NCI-H82 (cell line): ENCODE measurements at regions not wholly inside any gene's neighbourhood (a gene's known extent, or its start where the extent isn't known, plus 50 kb on each side); places are given as distances from the start of the nearest gene placed in this dataset.
"Not testable (repeated sequence)": the region's sequence is repeated elsewhere in the genome, so short reads cannot be mapped to it uniquely, and the experiment has no call there.

Experiments used
- DNase-seq: peaks from one replicate; lab custom pipeline; 2025; lab: John Stamatoyannopoulos, UW

- DNase-seq = no peak
Measured at GRCh38 chr2:220697011-220697410, 875.1 kb downstream of the EPHA4 start.

DNA sequence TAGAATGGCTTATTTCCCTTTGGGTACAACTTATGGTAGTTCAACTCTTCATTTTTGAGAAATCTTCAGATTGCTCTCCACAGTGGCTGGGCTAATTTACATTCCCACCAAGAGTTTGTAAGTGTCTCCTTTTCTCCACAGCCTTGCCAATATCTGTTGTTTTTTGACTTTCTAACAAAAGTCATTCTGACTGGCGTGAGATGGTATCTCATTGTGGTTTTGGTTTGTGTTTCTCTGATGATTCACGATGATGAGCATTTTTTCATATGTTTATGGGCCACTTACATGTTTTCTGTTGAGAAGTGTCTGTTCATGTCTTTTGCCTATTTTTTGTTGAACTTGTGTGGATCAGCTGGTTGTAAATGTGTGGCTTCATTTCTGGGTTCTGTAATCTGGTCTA is 871.0 kb downstream of the EPHA4 start:
- no peak for DNase-seq

- no peak for DNase-seq
Measured at GRCh38 chr2:220703279-220703678, 868.8 kb downstream of the EPHA4 start.

GRCh38 chr2:220704081-220704480 is 868.0 kb downstream of the EPHA4 start:
- no peak for DNase-seq

- DNase-seq = no peak
Measured at GRCh38 chr2:220704810-220705209, 867.3 kb downstream of the EPHA4 start.

- DNase-seq = no peak
Measured at GRCh38 chr2:220705678-220706077, 866.4 kb downstream of the EPHA4 start.

GRCh38 chr2:220707261-220707660 is 864.8 kb downstream of the EPHA4 start:
- DNase-seq = no peak

DNA sequence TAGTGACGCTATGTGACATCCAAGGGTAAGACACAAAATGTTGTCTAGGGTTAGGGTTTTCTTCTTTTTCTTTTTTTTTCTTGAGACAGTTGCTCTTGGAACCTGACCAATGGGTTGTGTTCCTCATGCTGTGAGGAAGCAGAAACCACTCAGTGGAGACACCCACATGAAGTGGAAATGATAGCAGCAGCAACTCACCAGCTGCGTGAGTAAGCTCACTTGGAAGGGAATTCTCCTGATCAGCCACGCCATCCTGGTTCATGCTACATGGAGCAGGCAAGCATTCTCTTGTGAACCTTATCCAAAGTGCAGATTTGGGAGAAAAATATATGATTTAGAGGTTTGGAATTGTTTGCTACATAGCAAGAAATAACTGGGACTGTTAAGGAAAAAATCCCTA is 863.7 kb downstream of the EPHA4 start:
- DNase-seq = no peak

- DNase-seq = no peak
Measured at GRCh38 chr2:220717283-220717682, 854.8 kb downstream of the EPHA4 start.

- DNase-seq = peak; percentile 46
Measured at GRCh38 chr2:220736778-220737177, 835.3 kb downstream of the EPHA4 start.

DNA sequence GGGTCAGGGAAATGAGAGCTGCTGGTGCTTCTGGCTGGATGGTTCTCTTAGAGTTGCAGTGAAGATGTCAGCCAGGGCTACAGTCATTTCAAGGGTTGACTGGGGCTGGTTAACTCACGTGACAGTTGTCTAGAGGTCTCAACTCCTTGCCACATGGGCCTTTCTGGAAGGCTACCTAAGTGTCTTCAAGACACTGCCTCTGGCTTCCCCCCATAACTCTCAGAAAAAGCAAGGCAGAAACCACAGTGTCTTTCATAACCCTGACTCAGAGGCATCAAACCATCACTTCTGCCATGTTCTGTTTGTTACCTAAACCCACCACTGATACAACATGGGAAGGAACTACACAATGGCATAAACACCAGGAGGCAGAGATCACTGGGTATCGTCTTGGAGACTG is 828.9 kb downstream of the EPHA4 start:
- no peak for DNase-seq

GRCh38 chr2:220744861-220745260 is 827.2 kb downstream of the EPHA4 start:
- no peak for DNase-seq

DNA sequence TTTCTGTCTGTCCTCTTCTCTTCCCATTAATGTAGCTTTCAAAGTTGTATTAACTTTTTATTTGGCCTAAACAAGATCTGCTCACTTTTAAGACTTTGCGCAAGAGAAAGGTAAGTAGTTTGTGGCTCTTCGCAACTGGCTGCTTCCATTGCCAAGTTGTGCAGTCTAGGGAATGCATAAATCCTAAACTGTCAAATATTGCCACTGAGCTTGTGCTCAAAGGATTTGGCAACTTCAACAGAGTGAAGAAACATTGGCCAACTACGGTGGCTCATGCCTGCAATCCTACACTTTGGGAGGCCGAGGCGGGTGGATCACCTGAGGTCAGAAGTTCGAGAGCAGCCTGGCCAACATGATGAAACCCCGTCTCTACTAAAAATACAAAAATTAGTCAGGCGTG is 826.4 kb downstream of the EPHA4 start:
- no peak for DNase-seq

- DNase-seq = no peak
Measured at GRCh38 chr2:220747736-220748135, 824.4 kb downstream of the EPHA4 start.

DNA sequence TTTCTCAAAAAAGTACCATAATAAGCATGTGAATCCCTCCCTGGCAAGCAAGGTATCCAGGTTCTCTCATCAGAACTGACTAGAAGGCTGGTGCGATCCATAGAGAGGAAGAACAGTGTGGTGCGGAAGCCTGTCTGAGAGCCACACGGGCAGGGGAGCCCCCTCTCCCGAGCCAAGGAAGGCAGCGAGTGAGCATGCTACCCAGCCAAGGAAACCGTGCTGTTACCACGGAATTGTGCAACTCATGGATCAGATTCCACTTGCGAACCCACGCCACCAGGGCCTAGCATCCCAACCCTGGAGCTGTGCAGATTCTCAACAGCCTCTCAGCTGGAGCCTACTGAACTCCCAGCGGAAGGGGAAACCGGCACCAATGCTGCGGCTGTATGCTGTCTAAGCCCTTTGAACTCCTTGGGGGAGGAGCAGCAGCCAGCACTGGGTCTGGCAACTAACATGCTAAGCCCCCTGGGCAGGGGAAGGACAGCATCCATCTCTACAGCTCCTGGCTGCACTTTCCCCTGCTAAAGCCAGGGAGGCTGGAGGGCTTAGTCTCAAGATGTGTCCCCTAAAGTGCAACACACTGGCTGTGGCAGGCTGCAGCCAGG is 823.1 kb downstream of the EPHA4 start:
- no peak for DNase-seq

DNA sequence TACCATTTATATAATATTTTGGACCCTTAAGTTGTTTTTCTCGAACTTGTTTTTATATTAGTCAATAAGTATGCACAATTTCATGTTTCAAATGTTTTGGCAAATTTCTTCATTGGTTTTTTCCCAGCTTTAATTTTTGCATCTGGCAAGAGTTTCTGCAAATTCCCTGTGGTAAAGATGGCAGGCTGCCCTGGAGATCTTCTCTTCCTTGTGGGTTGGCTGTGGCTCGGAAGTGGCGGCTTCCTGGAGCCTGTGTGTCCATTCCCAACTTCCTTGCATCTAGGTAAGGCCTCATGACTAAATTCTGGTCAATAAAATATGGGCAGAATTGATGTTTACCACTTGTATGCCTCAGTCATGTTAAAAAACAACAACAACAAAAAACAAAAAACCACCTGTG is 818.6 kb downstream of the EPHA4 start:
- no peak for DNase-seq

DNA sequence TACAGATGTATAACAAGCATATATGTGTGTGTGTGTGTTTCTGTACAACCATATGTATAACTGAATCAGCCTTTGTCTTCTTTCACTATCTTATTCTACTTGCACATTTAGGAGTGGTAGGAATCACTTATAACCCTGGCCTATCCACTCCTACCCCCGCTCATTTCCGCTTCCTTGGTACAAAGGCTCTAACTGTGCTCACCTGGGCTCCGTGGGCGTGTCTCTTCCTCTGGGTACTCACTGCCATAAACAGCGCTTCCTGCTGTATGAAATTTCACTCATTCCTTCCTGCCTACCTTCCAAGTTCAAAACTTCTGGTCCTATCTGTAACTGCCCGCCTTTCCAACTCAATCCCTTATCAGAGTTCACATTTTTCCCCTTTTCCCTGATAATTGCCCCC is 815.5 kb downstream of the EPHA4 start:
- DNase-seq = no peak

- DNase-seq = not testable (repeated sequence)
Measured at GRCh38 chr2:220758376-220758775, 813.7 kb downstream of the EPHA4 start.

GRCh38 chr2:220764171-220764570 is 807.9 kb downstream of the EPHA4 start:
- no peak for DNase-seq

DNA sequence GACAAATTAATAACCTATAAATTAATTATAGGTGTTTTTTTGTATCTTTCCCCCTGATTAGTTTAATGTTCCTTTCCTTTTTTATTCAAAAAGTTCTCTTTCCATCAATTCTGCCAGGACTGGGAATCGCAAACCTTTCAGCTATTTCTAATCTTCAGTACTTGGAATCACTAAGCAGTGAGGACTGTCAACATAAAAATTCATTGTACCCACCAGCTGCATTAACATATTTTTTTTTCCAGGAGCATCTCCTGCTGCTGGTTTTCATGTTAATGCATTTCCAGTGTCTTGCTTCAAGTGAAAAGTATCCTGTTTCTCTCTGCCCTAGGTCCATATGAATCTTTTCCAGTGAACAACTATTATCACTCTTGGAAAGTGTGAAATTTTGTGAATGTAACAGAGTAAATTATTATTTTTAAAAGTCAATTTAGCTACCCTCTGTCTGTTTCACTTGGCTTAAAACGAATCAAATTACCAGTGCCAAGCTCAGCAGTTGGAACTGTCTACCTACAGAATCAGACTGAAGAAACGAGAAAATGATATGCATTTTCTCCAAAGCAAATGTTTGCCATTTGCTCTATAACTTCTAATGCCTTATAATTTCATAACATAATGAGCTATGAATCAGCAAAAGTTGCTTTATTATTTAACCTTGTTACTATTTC is 804.4 kb downstream of the EPHA4 start:
- DNase-seq = no peak

- DNase-seq = peak; percentile 4
Measured at GRCh38 chr2:220775856-220776488, 796.1 kb downstream of the EPHA4 start.

GRCh38 chr2:220779076-220779475 is 793.0 kb downstream of the EPHA4 start:
- DNase-seq = not testable (repeated sequence)

GRCh38 chr2:220779511-220779910 is 792.6 kb downstream of the EPHA4 start:
- DNase-seq = no peak

DNA sequence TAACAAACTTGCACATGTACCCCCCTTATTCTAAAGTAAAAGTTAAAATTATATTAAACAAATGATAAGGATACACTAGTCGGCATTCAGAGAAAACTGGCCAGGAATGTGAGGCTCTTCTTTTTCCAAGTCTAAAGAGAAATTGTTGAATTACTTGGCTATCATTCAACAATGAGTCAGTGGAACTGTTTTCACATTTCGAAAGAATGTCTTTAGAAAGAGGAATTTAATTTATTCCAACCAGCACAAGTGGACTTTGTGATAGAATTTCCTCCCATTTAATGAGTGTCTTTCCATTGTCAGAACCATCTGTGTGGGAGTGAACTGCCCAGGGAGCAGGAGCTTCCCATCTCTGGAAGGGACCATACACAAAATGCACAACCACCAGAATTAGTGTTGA is 792.2 kb downstream of the EPHA4 start:
- no peak for DNase-seq
